ENCODE measurements at regions not wholly inside any gene's neighbourhood (a gene's known extent, or its start where the extent isn't known, plus 50 kb on each side); places are given as distances from the start of the nearest gene placed in this dataset.
"Not testable (repeated sequence)": the region's sequence is repeated elsewhere in the genome, so short reads cannot be mapped to it uniquely, and the experiment has no call there.

GRCh38 chr16:54746596-54746995 is 184.1 kb upstream of the IRX5 start:
- peaks cover 0 to 12% (median 0%) of the 10 kb centered on the region in 6 donors for H3K9me3 Mint-ChIP-seq
- DNase-seq: no peak
- no peaks in the 10 kb centered on the region for H3K27me3 Mint-ChIP-seq (ENCODE audit: low read depth in 3 of 3)
- no peaks in the 10 kb centered on the region for H3K4me1 Mint-ChIP-seq
- H3K4me3 Mint-ChIP-seq: no peak overlapping the region
- H3K27ac Mint-ChIP-seq: no peak overlapping the region
- no peaks in the 10 kb centered on the region for H3K36me3 Mint-ChIP-seq

GRCh38 chr16:54744998-54745397 is 185.7 kb upstream of the IRX5 start:
- no peaks in the 10 kb centered on the region for H3K27me3 Mint-ChIP-seq (ENCODE audit: low read depth in 3 of 3)
- no peak for DNase-seq
- H3K27ac Mint-ChIP-seq: no peak overlapping the region
- H3K36me3 Mint-ChIP-seq: no peaks in the 10 kb centered on the region
- H3K4me1 Mint-ChIP-seq: no peaks in the 10 kb centered on the region
- H3K4me3 Mint-ChIP-seq: no peak overlapping the region
- H3K9me3 Mint-ChIP-seq: peaks cover 0 to 5% (median 0%) of the 10 kb centered on the region in 6 donors

DNA sequence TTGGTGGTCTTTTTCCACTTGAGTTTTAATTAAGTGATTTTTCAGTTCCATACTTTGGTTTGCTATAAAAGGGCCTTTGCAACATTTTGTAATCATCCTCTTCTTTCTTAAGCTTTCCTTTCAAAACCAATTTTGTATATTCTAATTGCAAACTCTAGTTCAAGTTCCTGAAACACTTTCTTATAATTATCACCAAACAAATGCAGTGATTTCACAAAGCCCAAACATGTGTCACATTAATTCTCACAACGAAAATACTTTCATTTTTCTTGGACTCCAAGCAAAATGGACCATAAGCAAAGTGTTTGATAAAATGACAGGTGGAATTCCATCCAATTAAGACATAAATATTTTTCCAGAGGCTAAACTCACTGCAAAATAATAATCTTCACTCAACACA is 188.2 kb upstream of the IRX5 start:
- no peaks in the 10 kb centered on the region for H3K27me3 Mint-ChIP-seq (ENCODE audit: low read depth in 3 of 3)

DNA sequence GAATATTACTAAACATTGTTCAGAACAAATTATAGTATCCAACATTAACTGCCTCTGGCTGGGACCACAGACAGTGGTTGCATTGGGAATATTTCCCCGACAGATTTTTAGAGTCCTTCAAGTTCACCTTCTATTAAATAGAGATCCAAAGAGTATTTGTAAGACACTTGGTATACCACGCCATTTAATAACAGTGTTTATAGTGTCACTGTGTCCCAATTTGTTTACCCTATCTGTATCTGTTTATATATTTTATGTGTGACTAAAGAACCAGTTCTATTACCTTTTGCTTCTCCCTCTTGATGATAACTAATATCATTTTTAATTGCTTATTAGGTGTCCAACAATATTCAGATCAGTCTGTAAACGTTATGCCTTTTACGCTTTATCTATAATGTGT is 191.3 kb upstream of the IRX5 start:
- Mint-ChIP-seq H3K36me3 (no peaks in the 10 kb centered on the region), H3K9me3 (peaks cover 0 to 7% (median 0%) of the 10 kb centered on the region in 6 donors), H3K27me3 (ENCODE audit: low read depth in 3 of 3) (peaks cover 0 to 3% (median 0%) of the 10 kb centered on the region in 3 donors), H3K4me1 (no peaks in the 10 kb centered on the region), H3K4me3 (no peak overlapping the region), H3K27ac (no peak overlapping the region)
- DNase-seq: no peak

More for the DNA sequence above, 188.2 kb upstream of the IRX5 start:
- Mint-ChIP-seq H3K36me3 (no peaks in the 10 kb centered on the region), H3K27ac (no peak overlapping the region), H3K4me3 (no peak overlapping the region), H3K4me1 (no peaks in the 10 kb centered on the region), H3K9me3 (peaks cover 0 to 8% (median 0%) of the 10 kb centered on the region in 6 donors)
- DNase-seq: no peak

GRCh38 chr16:54734156-54734555 is 196.5 kb upstream of the IRX5 start:
- H3K4me1 Mint-ChIP-seq: no peaks in the 10 kb centered on the region

GRCh38 chr16:54727696-54728095 is 203.0 kb upstream of the IRX5 start:
- H3K4me1 Mint-ChIP-seq; H3K9me3 Mint-ChIP-seq; DNase-seq; H3K27ac Mint-ChIP-seq; H3K36me3 Mint-ChIP-seq; H3K4me3 Mint-ChIP-seq; H3K27me3 Mint-ChIP-seq (ENCODE audit: low read depth in 3 of 3): not testable (repeated sequence)

More at GRCh38 chr16:54734156-54734555, 196.5 kb upstream of the IRX5 start:
- H3K36me3 Mint-ChIP-seq: no peaks in the 10 kb centered on the region
- peaks cover 0 to 3% (median 0%) of the 10 kb centered on the region in 3 donors for H3K27me3 Mint-ChIP-seq (ENCODE audit: low read depth in 3 of 3)
- peaks cover 0 to 7% (median 0%) of the 10 kb centered on the region in 6 donors for H3K9me3 Mint-ChIP-seq
- H3K27ac Mint-ChIP-seq: no peak overlapping the region
- no peak overlapping the region for H3K4me3 Mint-ChIP-seq
- DNase-seq: no peak

DNA sequence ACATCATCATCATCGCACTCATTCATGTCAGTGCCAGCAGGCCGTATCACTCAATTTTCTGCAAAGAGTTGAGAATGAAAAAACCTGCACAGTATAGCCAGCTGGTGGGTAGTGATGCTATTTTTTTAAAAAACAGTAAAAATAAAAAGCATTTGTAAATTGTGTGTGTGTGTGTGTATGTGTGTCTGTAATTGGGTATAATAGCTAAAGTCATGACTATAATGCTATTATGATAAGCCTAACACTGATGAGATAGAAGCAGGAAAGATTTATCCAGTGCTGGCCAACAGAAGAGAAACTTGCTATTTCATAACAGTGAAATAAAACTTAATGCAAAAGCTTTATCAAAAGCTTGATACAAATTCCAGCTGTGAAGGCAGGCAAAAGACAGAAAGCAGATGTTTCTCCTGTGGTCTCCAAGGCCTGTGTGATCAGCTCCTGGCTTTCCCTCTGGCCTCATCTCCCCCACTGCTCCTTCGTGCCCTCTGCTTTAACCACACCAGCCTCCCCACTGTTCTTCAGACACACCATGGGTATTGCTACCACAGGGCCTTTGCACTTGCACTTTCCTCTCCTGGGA is 206.2 kb upstream of the IRX5 start:
- Mint-ChIP-seq H3K27ac (no peak overlapping the region), H3K9me3 (peaks cover 0 to 1% (median 0%) of the 10 kb centered on the region in 6 donors), H3K4me3 (no peak overlapping the region), H3K36me3 (peaks cover 0 to 3% (median 0%) of the 10 kb centered on the region in 3 donors), H3K27me3 (ENCODE audit: low read depth in 3 of 3) (peaks cover 1 to 6% (median 2%) of the 10 kb centered on the region in 3 donors), H3K4me1 (no peaks in the 10 kb centered on the region)
- no peak for DNase-seq

DNA sequence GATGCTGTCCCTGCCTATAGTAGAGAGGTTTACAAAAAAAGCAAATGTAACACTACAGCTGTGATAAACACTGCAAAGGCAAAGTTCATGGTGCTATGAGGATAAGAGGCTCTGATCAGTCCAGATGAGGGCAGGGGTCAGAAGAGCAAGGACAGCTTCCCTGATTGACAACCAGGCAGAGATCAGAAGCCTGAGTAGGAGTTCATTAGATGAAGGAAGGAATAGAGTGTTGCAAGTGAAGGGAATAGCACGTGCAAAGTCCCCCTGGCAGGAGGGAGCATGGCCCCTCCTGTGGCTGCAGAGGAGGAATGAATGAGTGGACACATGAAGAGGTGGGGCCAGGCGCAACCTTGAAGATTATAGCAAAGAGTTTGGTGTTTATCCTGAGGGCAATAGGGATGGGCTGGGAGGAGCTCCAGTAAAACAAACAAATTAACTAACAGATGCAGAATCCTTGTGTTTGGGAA is 208.4 kb upstream of the IRX5 start:
- peaks cover 0 to 1% (median 0%) of the 10 kb centered on the region in 6 donors for H3K9me3 Mint-ChIP-seq
- no peaks in the 10 kb centered on the region for H3K4me1 Mint-ChIP-seq
- peaks cover 1 to 5% (median 2%) of the 10 kb centered on the region in 3 donors for H3K27me3 Mint-ChIP-seq (ENCODE audit: low read depth in 3 of 3)
- peaks cover 0 to 3% (median 0%) of the 10 kb centered on the region in 3 donors for H3K36me3 Mint-ChIP-seq
- H3K4me3 Mint-ChIP-seq: no peak overlapping the region
- no peak overlapping the region for H3K27ac Mint-ChIP-seq
- no peak for DNase-seq

- Mint-ChIP-seq H3K27ac (no peak overlapping the region), H3K4me3 (no peak overlapping the region)
These were observed 210.4 kb upstream of the IRX5 start for GRCh38 chr16:54720259-54720658.

DNA sequence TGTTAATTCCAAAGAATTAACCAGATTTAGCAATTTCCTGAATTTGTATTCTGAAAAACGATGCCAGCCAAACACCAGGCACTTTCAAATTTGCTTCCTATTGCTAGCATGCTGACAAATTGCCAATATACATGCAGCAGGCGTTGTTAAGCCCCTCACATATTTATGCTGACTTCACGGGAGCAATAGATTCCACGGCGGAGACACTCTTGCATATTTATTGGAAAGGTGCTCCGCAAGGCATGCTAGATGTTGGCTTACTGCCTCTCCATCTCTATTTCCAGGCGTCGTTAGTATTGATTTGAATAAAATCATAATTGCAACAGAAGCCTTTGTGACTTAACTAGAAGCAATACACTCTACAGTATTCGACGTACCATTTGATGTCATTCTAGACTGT is 211.0 kb upstream of the IRX5 start:
- no peak for DNase-seq
- Mint-ChIP-seq H3K36me3 (peaks cover 0 to 3% (median 0%) of the 10 kb centered on the region in 3 donors), H3K4me1 (no peaks in the 10 kb centered on the region), H3K9me3 (peaks cover 0 to 1% (median 0%) of the 10 kb centered on the region in 6 donors), H3K4me3 (no peak overlapping the region), H3K27me3 (ENCODE audit: low read depth in 3 of 3) (peaks cover 1 to 3% (median 2%) of the 10 kb centered on the region in 3 donors), H3K27ac (no peak overlapping the region)

More at GRCh38 chr16:54720259-54720658, 210.4 kb upstream of the IRX5 start:
- Mint-ChIP-seq H3K4me1 (no peaks in the 10 kb centered on the region), H3K36me3 (peaks cover 0 to 3% (median 0%) of the 10 kb centered on the region in 3 donors), H3K9me3 (peaks cover 0 to 1% (median 0%) of the 10 kb centered on the region in 6 donors), H3K27me3 (ENCODE audit: low read depth in 3 of 3) (peaks cover 1 to 3% (median 2%) of the 10 kb centered on the region in 3 donors)
- no peak for DNase-seq

GRCh38 chr16:54718376-54718775 is 212.3 kb upstream of the IRX5 start:
- no peak for DNase-seq
- Mint-ChIP-seq H3K4me1 (no peaks in the 10 kb centered on the region), H3K27ac (no peak overlapping the region), H3K36me3 (peaks cover 0 to 3% (median 0%) of the 10 kb centered on the region in 3 donors), H3K9me3 (peaks cover 0 to 1% (median 0%) of the 10 kb centered on the region in 6 donors), H3K27me3 (ENCODE audit: low read depth in 3 of 3) (peaks cover 1 to 4% (median 3%) of the 10 kb centered on the region in 3 donors), H3K4me3 (no peak overlapping the region)

DNA sequence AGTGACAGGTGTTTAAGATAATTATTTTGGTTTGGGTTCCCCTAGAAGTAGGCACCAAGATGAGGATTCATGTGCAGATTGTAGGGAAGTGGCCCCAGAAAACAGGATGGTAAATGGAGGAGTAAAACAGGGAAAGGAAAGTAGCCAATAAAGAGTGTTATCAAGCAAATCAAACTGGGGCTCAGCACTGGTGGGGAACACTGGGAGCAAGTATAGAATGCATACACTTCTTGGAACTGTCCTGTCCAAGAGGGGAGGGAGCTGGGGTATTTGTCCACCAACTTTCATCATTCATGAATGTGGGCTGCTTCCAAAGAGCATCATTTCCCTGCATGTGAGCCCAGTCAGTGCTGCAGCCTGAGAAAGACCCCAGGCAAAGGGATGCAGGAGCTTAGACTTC is 215.7 kb upstream of the IRX5 start:
- H3K4me1 Mint-ChIP-seq: no peaks in the 10 kb centered on the region
- no peak for DNase-seq
- peaks cover 0 to 2% (median 0%) of the 10 kb centered on the region in 6 donors for H3K9me3 Mint-ChIP-seq
- H3K4me3 Mint-ChIP-seq: no peak overlapping the region
- H3K36me3 Mint-ChIP-seq: no peaks in the 10 kb centered on the region
- H3K27ac Mint-ChIP-seq: no peak overlapping the region
- peaks cover 0 to 2% (median 0%) of the 10 kb centered on the region in 3 donors for H3K27me3 Mint-ChIP-seq (ENCODE audit: low read depth in 3 of 3)

DNA sequence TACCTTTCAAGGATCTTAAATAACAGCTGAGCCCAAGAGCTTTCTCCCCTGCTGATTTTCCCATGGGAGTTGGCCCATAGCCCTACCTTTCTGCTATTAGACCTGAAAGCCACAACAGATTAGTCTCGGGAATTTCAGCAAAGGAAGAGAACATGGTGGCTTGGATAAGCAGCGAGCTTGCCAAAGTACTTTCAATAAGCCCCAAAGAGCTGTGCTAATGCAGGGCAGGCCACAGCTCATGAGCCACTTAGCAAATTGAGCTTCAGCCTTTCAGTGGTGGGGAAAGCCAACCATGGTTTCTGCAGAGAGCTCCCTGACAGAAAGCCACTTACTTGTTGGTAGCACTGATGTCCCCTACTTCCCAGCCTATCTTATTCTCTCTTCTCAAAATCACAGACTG is 217.8 kb upstream of the IRX5 start:
- Mint-ChIP-seq H3K4me1 (no peaks in the 10 kb centered on the region), H3K36me3 (no peaks in the 10 kb centered on the region), H3K4me3 (no peak overlapping the region), H3K27ac (no peak overlapping the region), H3K27me3 (ENCODE audit: low read depth in 3 of 3) (peaks cover 0 to 2% (median 0%) of the 10 kb centered on the region in 3 donors), H3K9me3 (peaks cover 0 to 2% (median 0%) of the 10 kb centered on the region in 6 donors)
- DNase-seq: no peak

DNA sequence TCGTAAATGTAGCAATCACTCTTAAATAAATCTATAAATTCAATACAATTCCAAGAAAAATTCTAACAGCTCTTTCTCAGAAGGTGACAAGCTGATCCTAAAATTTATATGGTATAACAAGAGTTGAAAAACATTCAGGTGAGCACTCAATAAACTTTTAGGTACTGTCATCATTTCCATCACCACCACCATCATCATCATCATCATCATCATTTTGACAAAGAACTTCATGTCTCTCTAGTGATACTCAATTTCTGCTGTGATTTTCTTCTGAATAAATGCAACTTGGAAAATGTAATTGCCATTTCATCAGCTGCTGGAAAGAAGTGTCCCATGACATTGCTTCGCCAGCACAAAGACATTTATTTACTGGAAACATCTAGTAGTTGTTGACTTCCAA is 222.9 kb upstream of the IRX5 start:
- H3K27me3 Mint-ChIP-seq (ENCODE audit: low read depth in 3 of 3): peaks cover 0 to 3% (median 0%) of the 10 kb centered on the region in 3 donors
- peaks cover 0 to 2% (median 0%) of the 10 kb centered on the region in 6 donors for H3K9me3 Mint-ChIP-seq
- H3K36me3 Mint-ChIP-seq: no peaks in the 10 kb centered on the region
- no peak overlapping the region for H3K27ac Mint-ChIP-seq
- H3K4me1 Mint-ChIP-seq: no peaks in the 10 kb centered on the region
- H3K4me3 Mint-ChIP-seq: no peak overlapping the region
- DNase-seq: no peak

- DNase-seq: no peak
- no peak overlapping the region for H3K27ac Mint-ChIP-seq
- H3K4me3 Mint-ChIP-seq: no peak overlapping the region
- no peaks in the 10 kb centered on the region for H3K36me3 Mint-ChIP-seq
- H3K9me3 Mint-ChIP-seq: peaks cover 0 to 5% (median 0%) of the 10 kb centered on the region in 6 donors
- H3K4me1 Mint-ChIP-seq: no peaks in the 10 kb centered on the region
- H3K27me3 Mint-ChIP-seq (ENCODE audit: low read depth in 3 of 3): peaks cover 0 to 3% (median 0%) of the 10 kb centered on the region in 3 donors
These were observed 224.3 kb upstream of the IRX5 start for GRCh38 chr16:54706406-54706805.

All from immature natural killer cell (primary cell).